HepG2 (cell line): ENCODE measurements at regions not wholly inside any gene's neighbourhood (a gene's known extent, or its start where the extent isn't known, plus 50 kb on each side); places are given as distances from the start of the nearest gene placed in this dataset.

ENCODE experiments used
- HHEX ChIP-seq: IDR thresholded peaks from 2 replicates; pipeline ENCODE4 v1.6.1; 2016; ENCODE audit warnings: control low read depth
- NFKBIZ ChIP-seq: IDR thresholded peaks from 2 replicates; pipeline ENCODE4 v1.6.1; 2018; ENCODE audit warnings: missing genetic modification reagents, missing compliant biosample characterization
- SP5 ChIP-seq: IDR thresholded peaks from 2 replicates; pipeline ENCODE4 v1.6.1; 2016; ENCODE audit warnings: low read depth, borderline replicate concordance
- ZBTB20 ChIP-seq: sonication (generic); formaldehyde crosslinking; IDR thresholded peaks from 2 replicates; pipeline ENCODE4 v1.8.1; 2023; ENCODE audit warnings: missing genetic modification reagents, low read depth, mild to moderate bottlenecking, borderline replicate concordance
- ZFP36L1 ChIP-seq: sonication (generic); formaldehyde crosslinking; IDR thresholded peaks from 2 replicates; pipeline ENCODE4 v1.8.0; 2022; ENCODE audit warnings: mild to moderate bottlenecking, missing genetic modification reagents, moderate library complexity
- ZNF644 ChIP-seq: IDR thresholded peaks from 2 replicates; pipeline ENCODE4 v1.6.1; 2016; ENCODE audit warnings: low read depth
- TF ChIP-seq, protein P1 (sequence below): IDR thresholded peaks from 2 replicates; pipeline ENCODE4 v1.6.1; 2016
- TF ChIP-seq, protein P2 (sequence below): sonication (generic); formaldehyde crosslinking; IDR thresholded peaks from 2 replicates; pipeline ENCODE4 v1.4.0; 2020; ENCODE audit warnings: mild to moderate bottlenecking, missing genetic modification reagents, borderline replicate concordance
- TF ChIP-seq, protein P3 (sequence below): sonication (generic); formaldehyde crosslinking; IDR thresholded peaks from 2 replicates; pipeline ENCODE4 v1.4.0; 2020; ENCODE audit warnings: mild to moderate bottlenecking, missing genetic modification reagents
- TF ChIP-seq, protein P4 (sequence below), 2 experiments: fragments of 450-650 bp in 1 of 2; sonication (generic) in 1 of 2; formaldehyde crosslinking in 1 of 2; IDR thresholded peaks; 2 replicates each; pipeline versions ENCODE4 v1.6.1 to v1.8.0; 2016 to 2022; ENCODE audit warnings: antibody characterized with exemption in 1 of 2, mild to moderate bottlenecking in 1 of 2, missing genetic modification reagents in 1 of 2

DNA sequence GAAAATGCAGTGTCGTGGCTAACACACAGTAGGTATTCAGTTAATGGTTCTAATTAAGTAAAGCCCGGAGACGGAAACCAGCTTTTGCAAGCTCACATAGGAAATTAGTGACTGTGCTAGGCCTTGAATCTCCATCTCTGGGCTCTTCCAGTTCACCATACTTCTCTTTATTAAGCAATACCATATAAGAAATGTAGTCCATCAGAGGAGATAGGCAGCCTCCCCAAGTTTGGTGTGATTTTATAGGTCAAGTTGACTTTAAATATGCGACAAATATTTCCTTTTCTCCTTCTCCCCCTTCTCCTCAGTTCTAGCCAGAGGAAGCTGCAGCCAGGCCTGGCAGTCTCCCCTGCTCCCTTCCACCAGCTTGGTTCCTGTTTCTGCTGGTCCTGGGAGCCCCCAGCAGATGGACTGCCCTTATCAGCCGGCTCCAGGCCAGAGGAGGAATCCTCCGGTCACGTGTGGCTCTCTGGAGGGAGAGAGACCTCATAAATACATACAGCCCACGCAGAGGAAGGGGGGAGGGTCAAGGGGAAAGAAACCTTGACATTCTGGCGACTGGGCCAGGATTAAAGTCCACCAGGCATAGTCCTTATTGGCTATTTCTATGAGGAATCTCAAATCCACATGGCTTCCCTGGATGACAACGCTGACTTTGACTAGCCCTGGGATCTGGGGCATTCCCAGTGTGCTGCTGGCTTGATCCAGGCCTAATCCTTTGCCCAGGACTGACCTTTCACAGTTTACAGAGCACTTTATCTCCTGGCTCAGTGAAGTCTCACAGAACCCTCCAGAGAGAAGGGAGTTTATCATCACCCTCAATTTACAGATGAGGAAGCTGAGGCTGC, 115.1 kb upstream of the JUN start (continued):
- TF ChIP-seq HHEX (CRISPR knock-in tag) (no peak), SP5 (CRISPR knock-in tag) (peak; percentile 56), ZBTB20 (peak; percentile 60; the same call in 1 of the 2 replicates), ZNF644 (CRISPR knock-in tag) (peak; percentile 75), NFKBIZ (CRISPR knock-in tag) (no peak), ZFP36L1 (CRISPR knock-in tag) (peak; percentile 82; the same call in 1 of the 2 replicates)
- TF ChIP-seq, protein P1, sequence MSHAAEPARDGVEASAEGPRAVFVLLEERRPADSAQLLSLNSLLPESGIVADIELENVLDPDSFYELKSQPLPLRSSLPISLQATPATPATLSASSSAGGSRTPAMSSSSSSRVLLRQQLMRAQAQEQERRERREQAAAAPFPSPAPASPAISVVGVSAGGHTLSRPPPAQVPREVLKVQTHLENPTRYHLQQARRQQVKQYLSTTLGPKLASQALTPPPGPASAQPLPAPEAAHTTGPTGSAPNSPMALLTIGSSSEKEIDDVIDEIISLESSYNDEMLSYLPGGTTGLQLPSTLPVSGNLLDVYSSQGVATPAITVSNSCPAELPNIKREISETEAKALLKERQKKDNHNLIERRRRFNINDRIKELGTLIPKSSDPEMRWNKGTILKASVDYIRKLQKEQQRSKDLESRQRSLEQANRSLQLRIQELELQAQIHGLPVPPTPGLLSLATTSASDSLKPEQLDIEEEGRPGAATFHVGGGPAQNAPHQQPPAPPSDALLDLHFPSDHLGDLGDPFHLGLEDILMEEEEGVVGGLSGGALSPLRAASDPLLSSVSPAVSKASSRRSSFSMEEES (CRISPR knock-in tag): peak; percentile 94
- TF ChIP-seq, protein P2, sequence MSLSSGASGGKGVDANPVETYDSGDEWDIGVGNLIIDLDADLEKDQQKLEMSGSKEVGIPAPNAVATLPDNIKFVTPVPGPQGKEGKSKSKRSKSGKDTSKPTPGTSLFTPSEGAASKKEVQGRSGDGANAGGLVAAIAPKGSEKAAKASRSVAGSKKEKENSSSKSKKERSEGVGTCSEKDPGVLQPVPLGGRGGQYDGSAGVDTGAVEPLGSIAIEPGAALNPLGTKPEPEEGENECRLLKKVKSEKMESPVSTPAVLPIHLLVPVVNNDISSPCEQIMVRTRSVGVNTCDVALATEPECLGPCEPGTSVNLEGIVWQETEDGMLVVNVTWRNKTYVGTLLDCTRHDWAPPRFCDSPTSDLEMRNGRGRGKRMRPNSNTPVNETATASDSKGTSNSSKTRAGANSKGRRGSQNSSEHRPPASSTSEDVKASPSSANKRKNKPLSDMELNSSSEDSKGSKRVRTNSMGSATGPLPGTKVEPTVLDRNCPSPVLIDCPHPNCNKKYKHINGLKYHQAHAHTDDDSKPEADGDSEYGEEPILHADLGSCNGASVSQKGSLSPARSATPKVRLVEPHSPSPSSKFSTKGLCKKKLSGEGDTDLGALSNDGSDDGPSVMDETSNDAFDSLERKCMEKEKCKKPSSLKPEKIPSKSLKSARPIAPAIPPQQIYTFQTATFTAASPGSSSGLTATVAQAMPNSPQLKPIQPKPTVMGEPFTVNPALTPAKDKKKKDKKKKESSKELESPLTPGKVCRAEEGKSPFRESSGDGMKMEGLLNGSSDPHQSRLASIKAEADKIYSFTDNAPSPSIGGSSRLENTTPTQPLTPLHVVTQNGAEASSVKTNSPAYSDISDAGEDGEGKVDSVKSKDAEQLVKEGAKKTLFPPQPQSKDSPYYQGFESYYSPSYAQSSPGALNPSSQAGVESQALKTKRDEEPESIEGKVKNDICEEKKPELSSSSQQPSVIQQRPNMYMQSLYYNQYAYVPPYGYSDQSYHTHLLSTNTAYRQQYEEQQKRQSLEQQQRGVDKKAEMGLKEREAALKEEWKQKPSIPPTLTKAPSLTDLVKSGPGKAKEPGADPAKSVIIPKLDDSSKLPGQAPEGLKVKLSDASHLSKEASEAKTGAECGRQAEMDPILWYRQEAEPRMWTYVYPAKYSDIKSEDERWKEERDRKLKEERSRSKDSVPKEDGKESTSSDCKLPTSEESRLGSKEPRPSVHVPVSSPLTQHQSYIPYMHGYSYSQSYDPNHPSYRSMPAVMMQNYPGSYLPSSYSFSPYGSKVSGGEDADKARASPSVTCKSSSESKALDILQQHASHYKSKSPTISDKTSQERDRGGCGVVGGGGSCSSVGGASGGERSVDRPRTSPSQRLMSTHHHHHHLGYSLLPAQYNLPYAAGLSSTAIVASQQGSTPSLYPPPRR (CRISPR knock-in tag): peak; percentile 86
- TF ChIP-seq, protein P3, sequence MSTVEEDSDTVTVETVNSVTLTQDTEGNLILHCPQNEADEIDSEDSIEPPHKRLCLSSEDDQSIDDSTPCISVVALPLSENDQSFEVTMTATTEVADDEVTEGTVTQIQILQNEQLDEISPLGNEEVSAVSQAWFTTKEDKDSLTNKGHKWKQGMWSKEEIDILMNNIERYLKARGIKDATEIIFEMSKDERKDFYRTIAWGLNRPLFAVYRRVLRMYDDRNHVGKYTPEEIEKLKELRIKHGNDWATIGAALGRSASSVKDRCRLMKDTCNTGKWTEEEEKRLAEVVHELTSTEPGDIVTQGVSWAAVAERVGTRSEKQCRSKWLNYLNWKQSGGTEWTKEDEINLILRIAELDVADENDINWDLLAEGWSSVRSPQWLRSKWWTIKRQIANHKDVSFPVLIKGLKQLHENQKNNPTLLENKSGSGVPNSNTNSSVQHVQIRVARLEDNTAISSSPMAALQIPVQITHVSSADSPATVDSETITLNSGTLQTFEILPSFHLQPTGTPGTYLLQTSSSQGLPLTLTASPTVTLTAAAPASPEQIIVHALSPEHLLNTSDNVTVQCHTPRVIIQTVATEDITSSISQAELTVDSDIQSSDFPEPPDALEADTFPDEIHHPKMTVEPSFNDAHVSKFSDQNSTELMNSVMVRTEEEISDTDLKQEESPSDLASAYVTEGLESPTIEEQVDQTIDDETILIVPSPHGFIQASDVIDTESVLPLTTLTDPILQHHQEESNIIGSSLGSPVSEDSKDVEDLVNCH: no peak
- TF ChIP-seq, protein P4, sequence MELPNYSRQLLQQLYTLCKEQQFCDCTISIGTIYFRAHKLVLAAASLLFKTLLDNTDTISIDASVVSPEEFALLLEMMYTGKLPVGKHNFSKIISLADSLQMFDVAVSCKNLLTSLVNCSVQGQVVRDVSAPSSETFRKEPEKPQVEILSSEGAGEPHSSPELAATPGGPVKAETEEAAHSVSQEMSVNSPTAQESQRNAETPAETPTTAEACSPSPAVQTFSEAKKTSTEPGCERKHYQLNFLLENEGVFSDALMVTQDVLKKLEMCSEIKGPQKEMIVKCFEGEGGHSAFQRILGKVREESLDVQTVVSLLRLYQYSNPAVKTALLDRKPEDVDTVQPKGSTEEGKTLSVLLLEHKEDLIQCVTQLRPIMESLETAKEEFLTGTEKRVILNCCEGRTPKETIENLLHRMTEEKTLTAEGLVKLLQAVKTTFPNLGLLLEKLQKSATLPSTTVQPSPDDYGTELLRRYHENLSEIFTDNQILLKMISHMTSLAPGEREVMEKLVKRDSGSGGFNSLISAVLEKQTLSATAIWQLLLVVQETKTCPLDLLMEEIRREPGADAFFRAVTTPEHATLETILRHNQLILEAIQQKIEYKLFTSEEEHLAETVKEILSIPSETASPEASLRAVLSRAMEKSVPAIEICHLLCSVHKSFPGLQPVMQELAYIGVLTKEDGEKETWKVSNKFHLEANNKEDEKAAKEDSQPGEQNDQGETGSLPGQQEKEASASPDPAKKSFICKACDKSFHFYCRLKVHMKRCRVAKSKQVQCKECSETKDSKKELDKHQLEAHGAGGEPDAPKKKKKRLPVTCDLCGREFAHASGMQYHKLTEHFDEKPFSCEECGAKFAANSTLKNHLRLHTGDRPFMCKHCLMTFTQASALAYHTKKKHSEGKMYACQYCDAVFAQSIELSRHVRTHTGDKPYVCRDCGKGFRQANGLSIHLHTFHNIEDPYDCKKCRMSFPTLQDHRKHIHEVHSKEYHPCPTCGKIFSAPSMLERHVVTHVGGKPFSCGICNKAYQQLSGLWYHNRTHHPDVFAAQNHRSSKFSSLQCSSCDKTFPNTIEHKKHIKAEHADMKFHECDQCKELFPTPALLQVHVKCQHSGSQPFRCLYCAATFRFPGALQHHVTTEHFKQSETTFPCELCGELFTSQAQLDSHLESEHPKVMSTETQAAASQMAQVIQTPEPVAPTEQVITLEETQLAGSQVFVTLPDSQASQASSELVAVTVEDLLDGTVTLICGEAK (IDR thresholded peaks at IDR 0.05): no peak
- TF ChIP-seq, protein P4 (CRISPR knock-in tag; IDR thresholded peaks at IDR 0.05): no peak
